ENCODE measurements at regions not wholly inside any gene's neighbourhood (a gene's known extent, or its start where the extent isn't known, plus 50 kb on each side); places are given as distances from the start of the nearest gene placed in this dataset.
"Not testable (repeated sequence)": the region's sequence is repeated elsewhere in the genome, so short reads cannot be mapped to it uniquely, and the experiment has no call there.

DNA sequence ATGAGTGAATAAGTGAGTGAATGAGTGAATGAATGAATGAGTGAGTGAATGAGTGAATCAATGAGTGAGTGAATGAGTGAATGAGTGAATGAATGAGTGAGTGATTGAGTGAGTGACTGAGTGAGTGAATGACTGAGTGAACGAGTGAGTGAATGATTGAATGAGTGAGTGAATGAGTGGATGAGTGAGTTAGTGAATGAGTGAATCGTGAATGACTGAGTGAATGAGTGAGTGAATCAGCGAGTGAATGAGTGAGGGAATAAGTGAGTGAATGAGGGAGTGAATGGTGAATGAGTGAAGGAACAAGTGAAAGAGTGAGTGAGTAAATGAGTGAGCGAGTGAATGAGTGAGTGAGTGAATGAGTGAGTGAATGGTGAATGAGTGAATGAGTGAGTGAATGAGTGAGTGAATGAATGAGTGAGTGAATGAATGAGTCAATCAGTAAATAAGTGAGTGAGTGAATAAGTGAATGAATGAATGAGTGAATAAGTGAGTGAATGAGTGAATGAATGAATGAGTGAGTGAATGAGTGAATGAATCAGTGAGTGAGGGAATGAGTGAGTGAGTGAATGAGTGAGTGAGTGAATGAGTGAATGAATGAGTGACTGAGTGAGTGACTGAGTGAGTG is 135.7 kb upstream of the ZNF469 start:
- TF ChIP-seq, protein P1, sequence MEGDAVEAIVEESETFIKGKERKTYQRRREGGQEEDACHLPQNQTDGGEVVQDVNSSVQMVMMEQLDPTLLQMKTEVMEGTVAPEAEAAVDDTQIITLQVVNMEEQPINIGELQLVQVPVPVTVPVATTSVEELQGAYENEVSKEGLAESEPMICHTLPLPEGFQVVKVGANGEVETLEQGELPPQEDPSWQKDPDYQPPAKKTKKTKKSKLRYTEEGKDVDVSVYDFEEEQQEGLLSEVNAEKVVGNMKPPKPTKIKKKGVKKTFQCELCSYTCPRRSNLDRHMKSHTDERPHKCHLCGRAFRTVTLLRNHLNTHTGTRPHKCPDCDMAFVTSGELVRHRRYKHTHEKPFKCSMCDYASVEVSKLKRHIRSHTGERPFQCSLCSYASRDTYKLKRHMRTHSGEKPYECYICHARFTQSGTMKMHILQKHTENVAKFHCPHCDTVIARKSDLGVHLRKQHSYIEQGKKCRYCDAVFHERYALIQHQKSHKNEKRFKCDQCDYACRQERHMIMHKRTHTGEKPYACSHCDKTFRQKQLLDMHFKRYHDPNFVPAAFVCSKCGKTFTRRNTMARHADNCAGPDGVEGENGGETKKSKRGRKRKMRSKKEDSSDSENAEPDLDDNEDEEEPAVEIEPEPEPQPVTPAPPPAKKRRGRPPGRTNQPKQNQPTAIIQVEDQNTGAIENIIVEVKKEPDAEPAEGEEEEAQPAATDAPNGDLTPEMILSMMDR (IDR thresholded peaks at IDR 0.05; ENCODE audit: control extremely low read depth in 1 of 3, insufficient read depth in 1 of 3, low read depth in 1 of 3, low read length in 3 of 3): not testable (repeated sequence)
- TF ChIP-seq, protein P2, sequence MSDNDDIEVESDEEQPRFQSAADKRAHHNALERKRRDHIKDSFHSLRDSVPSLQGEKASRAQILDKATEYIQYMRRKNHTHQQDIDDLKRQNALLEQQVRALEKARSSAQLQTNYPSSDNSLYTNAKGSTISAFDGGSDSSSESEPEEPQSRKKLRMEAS (IDR thresholded peaks at IDR 0.05): not testable (repeated sequence)
- TF ChIP-seq EGR1 (IDR thresholded peaks at IDR 0.05; ENCODE audit: borderline replicate concordance, low read depth, low read length); RNF2 (IDR thresholded peaks at IDR 0.05; ENCODE audit: borderline replicate concordance, low read depth, low read length, missing control alignments, poor library complexity, severe bottlenecking); POLR2A (IDR thresholded peaks at IDR 0.05; ENCODE audit: control extremely low read depth in 1 of 2, low read depth in 2 of 2, low read length in 2 of 2); HDAC6 (IDR thresholded peaks at IDR 0.05; ENCODE audit: low read depth, low read length); JUND (IDR thresholded peaks at IDR 0.05; ENCODE audit: low read length); EZH2 (IDR thresholded peaks at IDR 0.05; ENCODE audit: low read depth, low read length, severe bottlenecking); RXRA (IDR thresholded peaks at IDR 0.05; ENCODE audit: insufficient read depth, low read depth, low read length); CHD2 (IDR thresholded peaks at IDR 0.05; ENCODE audit: low read length); EP300 (IDR thresholded peaks at IDR 0.05; ENCODE audit: borderline replicate concordance in 1 of 2, low read depth in 2 of 2, low read length in 2 of 2); YY1 (IDR thresholded peaks at IDR 0.05; ENCODE audit: low read depth, low read length); PHF8 (conservative IDR thresholded peaks at IDR 0.05; ENCODE audit: low read depth, low read length): not testable (repeated sequence)

Measured in H1 (cell line).